Lung microvascular endothelial cell (primary cell): ENCODE measurements at regions not wholly inside any gene's neighbourhood (a gene's known extent, or its start where the extent isn't known, plus 50 kb on each side); places are given as distances from the start of the nearest gene placed in this dataset.
A peak's percentile ranks its signal among the peaks of the same experiment; 100 is the strongest.

Source experiments
- DNase-seq, 2 donors: peaks; one replicate each; pipeline versions ENCODE4 v3.0.0 to v3.0.0-alpha.2; 2010; ENCODE audit warnings: low read depth in 2 of 2

- peak; percentile 82 to 91 for DNase-seq
Observed at GRCh38 chr15:31554261-31554660, 227.6 kb downstream of the KLF13 start.

GRCh38 chr15:31555022-31555421, 228.4 kb downstream of the KLF13 start:
- DNase-seq = no peak

- DNase-seq = no peak
Observed at GRCh38 chr15:31556494-31557150, 230.0 kb downstream of the KLF13 start.

- DNase-seq = no peak
Observed at GRCh38 chr15:31557899-31558298, 231.3 kb downstream of the KLF13 start.

- DNase-seq = no peak
Observed at GRCh38 chr15:31558840-31559239, 232.2 kb downstream of the KLF13 start.

GRCh38 chr15:31559786-31560185, 233.2 kb downstream of the KLF13 start:
- no peak for DNase-seq

GRCh38 chr15:31560643-31561042, 234.0 kb downstream of the KLF13 start:
- DNase-seq = no peak

GRCh38 chr15:31561156-31561555, 234.5 kb downstream of the KLF13 start:
- DNase-seq = no peak

- DNase-seq = no peak
Observed at GRCh38 chr15:31563001-31563400, 236.4 kb downstream of the KLF13 start.

- no peak for DNase-seq
Observed at GRCh38 chr15:31563421-31563820, 236.8 kb downstream of the KLF13 start.

- no peak for DNase-seq
Observed at GRCh38 chr15:31567861-31568260, 241.2 kb downstream of the KLF13 start.

- no peak for DNase-seq
Observed at GRCh38 chr15:31569836-31570235, 243.2 kb downstream of the KLF13 start.

- no peak for DNase-seq
Observed at GRCh38 chr15:31570591-31570990, 244.0 kb downstream of the KLF13 start.

GRCh38 chr15:31571676-31572075, 245.0 kb downstream of the KLF13 start:
- no peak for DNase-seq

- DNase-seq = no peak
Observed at GRCh38 chr15:31573759-31574158, 247.1 kb downstream of the KLF13 start.

GRCh38 chr15:31574766-31575165, 248.1 kb downstream of the KLF13 start:
- no peak for DNase-seq

- no peak for DNase-seq
Observed at GRCh38 chr15:31577108-31577507, 250.5 kb downstream of the KLF13 start.

GRCh38 chr15:31579282-31579681, 252.6 kb downstream of the KLF13 start:
- DNase-seq = no peak

- no peak for DNase-seq
Observed at GRCh38 chr15:31579976-31580375, 253.3 kb downstream of the KLF13 start.

GRCh38 chr15:31584195-31584594, 257.6 kb downstream of the KLF13 start:
- no peak for DNase-seq

- no peak for DNase-seq
Observed at GRCh38 chr15:31585240-31585639, 258.6 kb downstream of the KLF13 start.

- DNase-seq = no peak
Observed at GRCh38 chr15:31586841-31587240, 260.2 kb downstream of the KLF13 start.

GRCh38 chr15:31587583-31587982, 260.9 kb downstream of the KLF13 start:
- no peak for DNase-seq

- no peak for DNase-seq
Observed at GRCh38 chr15:31590609-31591008, 264.0 kb downstream of the KLF13 start.
